Spinal cord (tissue), 9 donors: ENCODE measurements at regions not wholly inside any gene's neighbourhood (a gene's known extent, or its start where the extent isn't known, plus 50 kb on each side); places are given as distances from the start of the nearest gene placed in this dataset.

Experiments used
- DNase-seq, 6 donors: peaks; one replicate each; pipeline versions ENCODE4 v3.0.0 to v3.0.0-alpha.2; 2013 to 2015; ENCODE audit warnings: low spot score in 6 of 6, low read depth in 4 of 6
- H3K27ac ChIP-seq: one replicate; pipeline ENCODE4 v1.5.1; 2013; ENCODE audit warnings: low read depth, low read length, control low read depth
- H3K27me3 ChIP-seq: one replicate; pipeline ENCODE4 v1.6.1; 2013; ENCODE audit warnings: low read length; ENCODE audit not compliant: control insufficient read depth, insufficient read depth
- H3K36me3 ChIP-seq: one replicate; pipeline ENCODE4 v1.6.1; 2013; ENCODE audit warnings: low read length; ENCODE audit not compliant: control insufficient read depth, insufficient read depth
- H3K4me1 ChIP-seq: one replicate; pipeline ENCODE4 v1.6.1; 2013; ENCODE audit warnings: low read length; ENCODE audit not compliant: control insufficient read depth, insufficient read depth
- H3K4me3 ChIP-seq: one replicate; pipeline ENCODE4 v1.5.1; 2013; ENCODE audit warnings: low read depth, low read length, control low read depth
- H3K9me3 ChIP-seq: one replicate; pipeline ENCODE4 v1.6.1; 2013; ENCODE audit warnings: low read length; ENCODE audit not compliant: control insufficient read depth, insufficient read depth
- WGBS: methylation state at CpG from one replicate; pipeline ENCODE4 v1.1.5; 2013; ENCODE audit warnings: missing lambda C conversion rate; ENCODE audit not compliant: insufficient coverage; 5-methylcytosine and 5-hydroxymethylcytosine counted together
- donor health status: healthy.

- DNase-seq: no peak
- Histone ChIP-seq H3K4me3 (no peak overlapping the region), H3K27me3 (no peaks in the 10 kb centered on the region), H3K4me1 (no peaks in the 10 kb centered on the region), H3K27ac (no peak overlapping the region), H3K36me3 (no peaks in the 10 kb centered on the region), H3K9me3 (peaks cover 5% of the 10 kb centered on the region)
Measured at GRCh38 chr9:24439456-24439855, 106.2 kb downstream of the IZUMO3 start.

GRCh38 chr9:24438876-24439275, 106.8 kb downstream of the IZUMO3 start:
- WGBS: 96% methylated on average over 3 of the region's 3 CpGs
- Histone ChIP-seq H3K4me3 (no peak overlapping the region), H3K27ac (no peak overlapping the region), H3K36me3 (no peaks in the 10 kb centered on the region), H3K27me3 (no peaks in the 10 kb centered on the region), H3K4me1 (no peaks in the 10 kb centered on the region), H3K9me3 (peaks cover 5% of the 10 kb centered on the region)
- no peak for DNase-seq

DNA sequence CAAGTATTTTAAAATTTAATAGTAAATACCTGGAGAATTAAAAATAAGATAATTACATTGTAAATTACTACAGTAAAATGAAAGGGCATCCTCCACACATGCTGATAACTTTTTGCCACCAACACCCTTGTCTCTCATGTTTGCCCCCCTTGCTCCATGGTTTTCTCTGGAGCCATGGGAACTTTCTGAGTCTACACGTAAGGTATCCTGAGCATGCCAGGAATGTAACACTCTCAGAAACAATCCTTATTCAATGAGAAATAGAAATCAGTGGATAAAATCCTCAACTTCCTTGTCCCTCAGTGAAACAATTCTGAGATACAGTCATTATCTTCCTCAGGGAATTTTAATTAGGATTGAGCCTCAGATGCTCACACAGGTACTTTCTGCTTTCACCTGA, 108.9 kb downstream of the IZUMO3 start:
- Histone ChIP-seq H3K27me3 (no peaks in the 10 kb centered on the region), H3K27ac (no peak overlapping the region), H3K9me3 (peaks cover 5% of the 10 kb centered on the region), H3K36me3 (no peaks in the 10 kb centered on the region), H3K4me1 (no peaks in the 10 kb centered on the region), H3K4me3 (no peak overlapping the region)
- no peak for DNase-seq
- no CpG with 5 or more reads among the region's 1 CpG for WGBS

- Histone ChIP-seq H3K36me3 (no peaks in the 10 kb centered on the region), H3K4me3 (no peak overlapping the region), H3K4me1 (no peaks in the 10 kb centered on the region), H3K27ac (no peak overlapping the region), H3K9me3 (peaks cover 5% of the 10 kb centered on the region), H3K27me3 (no peaks in the 10 kb centered on the region)
- no peak for DNase-seq
- no CpG with 5 or more reads among the region's 1 CpG for WGBS
Measured at GRCh38 chr9:24434183-24434582, 111.5 kb downstream of the IZUMO3 start.

GRCh38 chr9:24416136-24416535, 129.6 kb downstream of the IZUMO3 start:
- no peak overlapping the region for H3K4me3 ChIP-seq
- no peaks in the 10 kb centered on the region for H3K36me3 ChIP-seq
- H3K4me1 ChIP-seq: no peaks in the 10 kb centered on the region
- no peak overlapping the region for H3K27ac ChIP-seq
- no peak for DNase-seq
- WGBS: no CpG with 5 or more reads among the region's 1 CpG
- H3K27me3 ChIP-seq: no peaks in the 10 kb centered on the region
- no peaks in the 10 kb centered on the region for H3K9me3 ChIP-seq

DNA sequence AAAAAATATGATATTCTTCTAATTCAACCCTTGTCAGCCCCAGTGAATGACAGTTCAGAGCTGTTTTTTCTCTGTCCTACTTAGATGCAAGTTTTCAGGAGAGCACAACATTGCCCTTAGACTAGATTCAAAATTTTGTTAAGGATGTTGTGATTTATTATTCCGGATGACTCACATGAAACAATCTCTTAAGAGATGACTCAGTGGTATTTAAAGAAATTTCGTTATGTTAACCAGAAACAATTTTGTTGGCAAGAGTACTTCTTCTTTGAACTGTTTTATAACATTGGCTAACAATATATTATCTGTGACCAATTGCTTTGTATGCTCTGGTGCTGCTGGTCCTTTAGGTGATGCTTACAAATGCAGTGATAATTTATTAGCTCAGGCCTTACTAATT, 132.0 kb downstream of the IZUMO3 start:
- Histone ChIP-seq H3K27ac (no peak overlapping the region), H3K27me3 (no peaks in the 10 kb centered on the region), H3K4me1 (no peaks in the 10 kb centered on the region), H3K36me3 (no peaks in the 10 kb centered on the region), H3K9me3 (no peaks in the 10 kb centered on the region), H3K4me3 (no peak overlapping the region)
- no peak for DNase-seq
- WGBS: no CpG with 5 or more reads among the region's 2 CpGs

GRCh38 chr9:24398466-24398865, 147.2 kb downstream of the IZUMO3 start:
- no peak for DNase-seq
- no peaks in the 10 kb centered on the region for H3K27me3 ChIP-seq
- no peak overlapping the region for H3K27ac ChIP-seq
- no peak overlapping the region for H3K4me3 ChIP-seq
- H3K9me3 ChIP-seq: no peaks in the 10 kb centered on the region
- H3K36me3 ChIP-seq: no peaks in the 10 kb centered on the region
- WGBS: 88% methylated on average over 2 of the region's 4 CpGs
- H3K4me1 ChIP-seq: no peaks in the 10 kb centered on the region

GRCh38 chr9:24391095-24391494, 154.6 kb downstream of the IZUMO3 start:
- Histone ChIP-seq H3K27ac (no peak overlapping the region), H3K27me3 (no peaks in the 10 kb centered on the region), H3K4me3 (no peak overlapping the region), H3K4me1 (no peaks in the 10 kb centered on the region), H3K36me3 (no peaks in the 10 kb centered on the region), H3K9me3 (peaks cover 2% of the 10 kb centered on the region)
- no peak for DNase-seq
- 97% methylated on average over 4 of the region's 4 CpGs for WGBS

DNA sequence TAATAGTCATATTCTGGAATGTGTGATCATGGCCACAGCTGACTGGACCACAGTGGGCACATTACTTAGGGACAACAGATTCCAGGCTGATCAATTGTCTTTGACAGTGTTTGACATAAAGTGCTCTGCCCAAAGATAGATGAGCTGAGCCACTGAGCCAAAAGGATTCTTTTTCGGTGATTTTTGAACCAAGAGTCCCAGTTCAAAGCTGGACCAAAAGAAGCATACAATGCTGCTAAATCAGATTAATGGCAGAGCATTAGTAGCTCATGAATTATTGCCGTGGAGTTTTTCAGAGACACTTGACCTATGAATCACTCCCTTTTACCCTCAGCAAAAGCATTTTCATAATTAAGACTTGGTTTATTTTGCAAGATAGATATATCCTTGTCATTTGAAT, 160.6 kb downstream of the IZUMO3 start:
- no peaks in the 10 kb centered on the region for H3K9me3 ChIP-seq
- WGBS: 33% methylated on average over 1 of the region's 2 CpGs
- no peaks in the 10 kb centered on the region for H3K36me3 ChIP-seq
- H3K4me1 ChIP-seq: no peaks in the 10 kb centered on the region
- no peak overlapping the region for H3K4me3 ChIP-seq
- H3K27me3 ChIP-seq: no peaks in the 10 kb centered on the region
- no peak for DNase-seq
- H3K27ac ChIP-seq: no peak overlapping the region

GRCh38 chr9:24382566-24382965, 163.1 kb downstream of the IZUMO3 start:
- Histone ChIP-seq H3K27ac (no peak overlapping the region), H3K4me3 (no peak overlapping the region), H3K27me3 (no peaks in the 10 kb centered on the region), H3K36me3 (no peaks in the 10 kb centered on the region), H3K4me1 (no peaks in the 10 kb centered on the region), H3K9me3 (peaks cover 3% of the 10 kb centered on the region)
- DNase-seq: no peak
- WGBS: no CpG with 5 or more reads among the region's 3 CpGs
